ENCODE measurements at regions not wholly inside any gene's neighbourhood (a gene's known extent, or its start where the extent isn't known, plus 50 kb on each side); places are given as distances from the start of the nearest gene placed in this dataset.

- TF ChIP-seq CTCF (IDR thresholded peaks at IDR 0.05; ENCODE audit: low read depth, low read length, missing control alignments): no peak
- no peak overlapping the region for H3K4me3 ChIP-seq (ENCODE audit: low read depth, low read length)
- in situ Hi-C loops (cut with HindIII; ENCODE audit: low sequenced_read_pairs): no loop called here
- no peak for DNase-seq (ENCODE audit: low read depth)
These were observed 1357.6 kb upstream of the EPHA6 start for GRCh38 chr3:95456835-95457234.

- no peak for TF ChIP-seq CTCF (IDR thresholded peaks at IDR 0.05; ENCODE audit: low read depth, low read length, missing control alignments)
- H3K4me3 ChIP-seq (ENCODE audit: low read depth, low read length): no peak overlapping the region
- no peak for DNase-seq (ENCODE audit: low read depth)
- in situ Hi-C loops (cut with HindIII; ENCODE audit: low sequenced_read_pairs): no loop called here
These were observed 1354.7 kb upstream of the EPHA6 start for GRCh38 chr3:95459706-95460105.

GRCh38 chr3:95460274-95460673 is 1354.1 kb upstream of the EPHA6 start:
- DNase-seq (ENCODE audit: low read depth): no peak
- in situ Hi-C loops (cut with HindIII; ENCODE audit: low sequenced_read_pairs): no loop called here
- no peak overlapping the region for H3K4me3 ChIP-seq (ENCODE audit: low read depth, low read length)
- no peak for TF ChIP-seq CTCF (IDR thresholded peaks at IDR 0.05; ENCODE audit: low read depth, low read length, missing control alignments)

GRCh38 chr3:95462161-95462560 is 1352.2 kb upstream of the EPHA6 start:
- no peak overlapping the region for H3K4me3 ChIP-seq (ENCODE audit: low read depth, low read length)
- in situ Hi-C loops (cut with HindIII; ENCODE audit: low sequenced_read_pairs): no loop called here
- TF ChIP-seq CTCF (IDR thresholded peaks at IDR 0.05; ENCODE audit: low read depth, low read length, missing control alignments): no peak
- DNase-seq (ENCODE audit: low read depth): no peak

GRCh38 chr3:95464346-95464745 is 1350.0 kb upstream of the EPHA6 start:
- no peak for TF ChIP-seq CTCF (IDR thresholded peaks at IDR 0.05; ENCODE audit: low read depth, low read length, missing control alignments)
- in situ Hi-C loops (cut with HindIII; ENCODE audit: low sequenced_read_pairs): no loop called here
- H3K4me3 ChIP-seq (ENCODE audit: low read depth, low read length): no peak overlapping the region
- no peak for DNase-seq (ENCODE audit: low read depth)

GRCh38 chr3:95468331-95468730 is 1346.1 kb upstream of the EPHA6 start:
- no peak for TF ChIP-seq CTCF (IDR thresholded peaks at IDR 0.05; ENCODE audit: low read depth, low read length, missing control alignments)
- no peak overlapping the region for H3K4me3 ChIP-seq (ENCODE audit: low read depth, low read length)
- in situ Hi-C loops (cut with HindIII; ENCODE audit: low sequenced_read_pairs): no loop called here
- DNase-seq (ENCODE audit: low read depth): no peak

- no peak for DNase-seq (ENCODE audit: low read depth)
- no peak for TF ChIP-seq CTCF (IDR thresholded peaks at IDR 0.05; ENCODE audit: low read depth, low read length, missing control alignments)
- in situ Hi-C loops (cut with HindIII; ENCODE audit: low sequenced_read_pairs): no loop called here
- no peak overlapping the region for H3K4me3 ChIP-seq (ENCODE audit: low read depth, low read length)
These were observed 1340.1 kb upstream of the EPHA6 start for GRCh38 chr3:95474338-95474737.

Measured in astrocyte of the cerebellum (primary cell).